GM21825 (cell line): ENCODE measurements at regions not wholly inside any gene's neighbourhood (a gene's known extent, or its start where the extent isn't known, plus 50 kb on each side); places are given as distances from the start of the nearest gene placed in this dataset.
"Not testable (repeated sequence)": the region's sequence is repeated elsewhere in the genome, so short reads cannot be mapped to it uniquely, and the experiment has no call there.

ENCODE experiments used
- ATAC-seq: cut with Tn5 transposase; IDR thresholded peaks from one replicate; pipeline ENCODE4 v1.9.1; 2021; ENCODE audit warnings: mild to moderate bottlenecking, moderate library complexity; ENCODE audit not compliant: unreplicated experiment

- no peak for ATAC-seq
These were observed 634.4 kb downstream of the MATN1 start for GRCh38 chr1:30089024-30089430.

GRCh38 chr1:30088594-30088993 lies 634.8 kb downstream of the MATN1 start:
- ATAC-seq = no peak

- no peak for ATAC-seq
These were observed 635.9 kb downstream of the MATN1 start for GRCh38 chr1:30087465-30087864.

- ATAC-seq = no peak
These were observed 637.3 kb downstream of the MATN1 start for GRCh38 chr1:30085811-30086770.

- ATAC-seq = no peak
These were observed 638.3 kb downstream of the MATN1 start for GRCh38 chr1:30084909-30085571.

- no peak for ATAC-seq
These were observed 639.5 kb downstream of the MATN1 start for GRCh38 chr1:30083800-30084464.

GRCh38 chr1:30081379-30082102 lies 641.8 kb downstream of the MATN1 start:
- ATAC-seq = no peak

- ATAC-seq = not testable (repeated sequence)
These were observed 647.5 kb downstream of the MATN1 start for GRCh38 chr1:30075916-30076315.

GRCh38 chr1:30068787-30069472 lies 654.5 kb downstream of the MATN1 start:
- ATAC-seq = no peak

GRCh38 chr1:30064547-30064946 lies 658.8 kb downstream of the MATN1 start:
- ATAC-seq = no peak

- ATAC-seq = no peak
These were observed 659.6 kb downstream of the MATN1 start for GRCh38 chr1:30063621-30064280.

GRCh38 chr1:30061292-30062220 lies 661.8 kb downstream of the MATN1 start:
- no peak for ATAC-seq

- no peak for ATAC-seq
These were observed 662.6 kb downstream of the MATN1 start for GRCh38 chr1:30060738-30061137.

GRCh38 chr1:30058970-30059369 lies 664.4 kb downstream of the MATN1 start:
- ATAC-seq = no peak

- ATAC-seq = no peak
These were observed 669.3 kb downstream of the MATN1 start for GRCh38 chr1:30054126-30054525.

- ATAC-seq = no peak
These were observed 671.2 kb downstream of the MATN1 start for GRCh38 chr1:30052178-30052577.

- no peak for ATAC-seq
These were observed 671.6 kb downstream of the MATN1 start for GRCh38 chr1:30051777-30052176.

- ATAC-seq = no peak
These were observed 673.6 kb downstream of the MATN1 start for GRCh38 chr1:30049748-30050296.
